OCI-LY7 (cell line): ENCODE measurements at regions not wholly inside any gene's neighbourhood (a gene's known extent, or its start where the extent isn't known, plus 50 kb on each side); places are given as distances from the start of the nearest gene placed in this dataset.

Experiments
- CTCF ChIP-seq: fragments of 200-600 bp; sonication (generic); conservative IDR thresholded peaks from 2 replicates; pipeline ENCODE4 v1.5.1; 2014; ENCODE audit warnings: mild to moderate bottlenecking, antibody characterized with exemption, low read length, moderate library complexity, mixed read lengths
- EZH2phosphoT487 ChIP-seq: fragments of 200-600 bp; sonication (generic); IDR thresholded peaks from 2 replicates; pipeline ENCODE4 v1.6.1; 2018; ENCODE audit warnings: low read depth, borderline replicate concordance, mild to moderate bottlenecking, mixed run types, antibody characterized with exemption, low read length, moderate library complexity, mixed read lengths

GRCh38 chr3:30510596-30510995, 95.8 kb upstream of the TGFBR2 start:
- TF ChIP-seq CTCF (no peak), EZH2phosphoT487 (no peak)
